ENCODE measurements at regions not wholly inside any gene's neighbourhood (a gene's known extent, or its start where the extent isn't known, plus 50 kb on each side); places are given as distances from the start of the nearest gene placed in this dataset.

- DNase-seq (ENCODE audit: low read depth), result no peak
- no peak for TF ChIP-seq CTCF (conservative IDR thresholded peaks at IDR 0.05; ENCODE audit: control insufficient read depth, insufficient read depth, low read depth, low read length)
- no peak overlapping the region for H3K4me3 ChIP-seq (ENCODE audit: control insufficient read depth, low read depth, low read length)
These were observed 682.4 kb downstream of the ADGRL2 start for GRCh38 chr1:82483146-82483545.

GRCh38 chr1:82478916-82479315 is 678.2 kb downstream of the ADGRL2 start:
- no peak for DNase-seq (ENCODE audit: low read depth)
- no peak overlapping the region for H3K4me3 ChIP-seq (ENCODE audit: control insufficient read depth, low read depth, low read length)
- no peak for TF ChIP-seq CTCF (conservative IDR thresholded peaks at IDR 0.05; ENCODE audit: control insufficient read depth, insufficient read depth, low read depth, low read length)

GRCh38 chr1:82472489-82473131 is 671.9 kb downstream of the ADGRL2 start:
- H3K4me3 ChIP-seq (ENCODE audit: control insufficient read depth, low read depth, low read length), result no peak overlapping the region
- TF ChIP-seq CTCF (conservative IDR thresholded peaks at IDR 0.05; ENCODE audit: control insufficient read depth, insufficient read depth, low read depth, low read length), result no peak

GRCh38 chr1:82466891-82467290 is 666.2 kb downstream of the ADGRL2 start:
- TF ChIP-seq CTCF (conservative IDR thresholded peaks at IDR 0.05; ENCODE audit: control insufficient read depth, insufficient read depth, low read depth, low read length), result no peak
- no peak overlapping the region for H3K4me3 ChIP-seq (ENCODE audit: control insufficient read depth, low read depth, low read length)
- no peak for DNase-seq (ENCODE audit: low read depth)

More at GRCh38 chr1:82472489-82473131, 671.9 kb downstream of the ADGRL2 start:
- DNase-seq (ENCODE audit: low read depth), result no peak

GRCh38 chr1:82466416-82466815 is 665.7 kb downstream of the ADGRL2 start:
- no peak for TF ChIP-seq CTCF (conservative IDR thresholded peaks at IDR 0.05; ENCODE audit: control insufficient read depth, insufficient read depth, low read depth, low read length)
- H3K4me3 ChIP-seq (ENCODE audit: control insufficient read depth, low read depth, low read length), result no peak overlapping the region
- DNase-seq (ENCODE audit: low read depth), result no peak

GRCh38 chr1:82465024-82465423 is 664.3 kb downstream of the ADGRL2 start:
- DNase-seq (ENCODE audit: low read depth), result no peak
- no peak overlapping the region for H3K4me3 ChIP-seq (ENCODE audit: control insufficient read depth, low read depth, low read length)
- no peak for TF ChIP-seq CTCF (conservative IDR thresholded peaks at IDR 0.05; ENCODE audit: control insufficient read depth, insufficient read depth, low read depth, low read length)
